Hepatocyte (in vitro differentiated cells): ENCODE measurements at regions not wholly inside any gene's neighbourhood (a gene's known extent, or its start where the extent isn't known, plus 50 kb on each side); places are given as distances from the start of the nearest gene placed in this dataset.

Experiments used
- DNase-seq: peaks from one replicate; pipeline ENCODE4 v3.0.0-alpha.2; 2016; ENCODE audit warnings: low spot score
- H2AFZ ChIP-seq: fragments of 200-600 bp; sonication (generic); 2 replicates; pipeline ENCODE4 v1.6.0; 2016; ENCODE audit warnings: antibody characterized with exemption, mild to moderate bottlenecking
- H3K27ac ChIP-seq: fragments of 200-600 bp; sonication (generic); 2 replicates; pipeline ENCODE4 v1.5.1; 2016; ENCODE audit warnings: mild to moderate bottlenecking
- H3K27me3 ChIP-seq: fragments of 200-600 bp; sonication (generic); 2 replicates; pipeline ENCODE4 v1.6.1; 2016
- H3K36me3 ChIP-seq: fragments of 200-600 bp; sonication (generic); replicated peaks from 2 replicates; pipeline ENCODE4 v1.5.1; 2016; ENCODE audit warnings: low read depth; ENCODE audit not compliant: insufficient read depth
- H3K4me1 ChIP-seq: fragments of 200-600 bp; sonication (generic); 2 replicates; pipeline ENCODE4 v1.5.1; 2016; ENCODE audit warnings: mild to moderate bottlenecking, moderate library complexity; ENCODE audit not compliant: insufficient read depth
- H3K4me2 ChIP-seq: fragments of 200-600 bp; sonication (generic); 2 replicates; pipeline ENCODE4 v1.6.0; 2016
- H3K4me3 ChIP-seq: fragments of 200-600 bp; sonication (generic); 2 replicates; pipeline ENCODE4 v1.5.1; 2016; ENCODE audit warnings: mild to moderate bottlenecking
- H3K79me2 ChIP-seq: fragments of 200-600 bp; sonication (generic); 2 replicates; pipeline ENCODE4 v1.6.0; 2017; ENCODE audit warnings: mild to moderate bottlenecking
- H3K9me2 ChIP-seq: fragments of 200-600 bp; sonication (generic); replicated peaks from 2 replicates; pipeline ENCODE4 v1.6.0; 2017; ENCODE audit warnings: mild to moderate bottlenecking; ENCODE audit not compliant: insufficient read depth
- H3K9me3 ChIP-seq: fragments of 200-600 bp; sonication (generic); 2 replicates; pipeline ENCODE4 v1.5.1; 2016; ENCODE audit warnings: low read depth, mild to moderate bottlenecking
- H4K20me1 ChIP-seq: fragments of 200-600 bp; sonication (generic); 2 replicates; pipeline ENCODE4 v1.6.0; 2016; ENCODE audit warnings: mild to moderate bottlenecking; ENCODE audit not compliant: insufficient read depth, poor library complexity, severe bottlenecking
- CTCF ChIP-seq: fragments of 200-600 bp; sonication (generic); IDR thresholded peaks from 2 replicates; pipeline ENCODE4 v1.5.1; 2016; ENCODE audit warnings: antibody characterized with exemption, mild to moderate bottlenecking; ENCODE audit not compliant: poor library complexity
- EZH2 ChIP-seq: fragments of 200-600 bp; sonication (generic); IDR thresholded peaks from 2 replicates; pipeline ENCODE4 v1.6.1; 2016; ENCODE audit warnings: antibody characterized with exemption, mild to moderate bottlenecking, borderline replicate concordance
- EZH2phosphoT487 ChIP-seq: fragments of 200-600 bp; sonication (generic); IDR thresholded peaks from one replicate; pipeline ENCODE4 v1.6.1; 2018; ENCODE audit warnings: antibody characterized with exemption, mild to moderate bottlenecking, low read depth, moderate library complexity; ENCODE audit not compliant: unreplicated experiment, severe bottlenecking
- WGBS: methylation state at CpG from one replicate; pipeline ENCODE4 v1.1.6; 2016; ENCODE audit warnings: low lambda C conversion rate; ENCODE audit errors: missing lambda C conversion rate; 5-methylcytosine and 5-hydroxymethylcytosine counted together

GRCh38 chr22:48395201-48395600, 1432.5 kb downstream of the BRD1 start:
- Histone ChIP-seq H3K9me3 (no peaks in the 10 kb centered on the region), H3K27ac (no peak overlapping the region), H3K79me2 (no peaks in the 10 kb centered on the region), H3K4me2 (no peak overlapping the region), H3K4me1 (no peaks in the 10 kb centered on the region), H3K36me3 (no peaks in the 10 kb centered on the region), H3K4me3 (no peak overlapping the region), H4K20me1 (no peaks in the 10 kb centered on the region), H2AFZ (no peak overlapping the region), H3K27me3 (no peaks in the 10 kb centered on the region), H3K9me2 (no peaks in the 10 kb centered on the region)
- TF ChIP-seq EZH2phosphoT487 (no peak), EZH2 (no peak), CTCF (no peak)
- 92% methylated on average over 13 of the region's 13 CpGs for WGBS
- no peak for DNase-seq

DNA sequence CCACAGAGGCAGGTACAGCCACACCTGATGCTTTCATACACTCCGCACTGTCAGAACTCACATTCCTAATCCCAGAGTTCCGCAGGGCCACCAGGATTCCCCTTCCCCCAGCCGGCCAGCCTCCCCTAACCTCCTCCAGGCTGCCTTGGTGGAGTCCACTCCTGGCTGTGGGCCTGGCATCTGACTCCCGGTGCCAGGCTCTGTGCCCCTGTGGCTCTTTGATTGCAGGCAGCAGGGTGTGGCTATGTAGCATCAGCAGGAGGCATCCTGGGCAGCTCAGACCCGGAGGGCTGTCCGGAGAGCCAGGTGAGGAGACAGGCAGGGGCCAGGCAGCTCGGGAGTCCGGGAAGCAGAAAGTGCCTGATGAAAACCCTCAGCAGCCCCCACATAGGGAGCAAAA, 1432.9 kb downstream of the BRD1 start:
- Histone ChIP-seq H3K79me2 (no peaks in the 10 kb centered on the region), H3K4me2 (no peak overlapping the region), H2AFZ (no peak overlapping the region), H3K27ac (no peak overlapping the region), H3K4me1 (no peaks in the 10 kb centered on the region), H3K9me3 (no peaks in the 10 kb centered on the region), H4K20me1 (no peaks in the 10 kb centered on the region), H3K27me3 (no peaks in the 10 kb centered on the region), H3K4me3 (no peak overlapping the region), H3K36me3 (no peaks in the 10 kb centered on the region), H3K9me2 (no peaks in the 10 kb centered on the region)
- DNase-seq, result no peak
- TF ChIP-seq EZH2phosphoT487 (no peak), EZH2 (no peak), CTCF (no peak)
- 85% methylated on average over 8 of the region's 8 CpGs for WGBS

GRCh38 chr22:48393885-48394284, 1433.8 kb downstream of the BRD1 start:
- H3K4me3 ChIP-seq, result no peak overlapping the region
- no peaks in the 10 kb centered on the region for H3K79me2 ChIP-seq
- H3K27me3 ChIP-seq, result no peaks in the 10 kb centered on the region
- no peaks in the 10 kb centered on the region for H3K4me1 ChIP-seq
- no peaks in the 10 kb centered on the region for H3K9me2 ChIP-seq
- H3K36me3 ChIP-seq, result no peaks in the 10 kb centered on the region
- no peak overlapping the region for H3K4me2 ChIP-seq
- no peak overlapping the region for H2AFZ ChIP-seq
- TF ChIP-seq EZH2phosphoT487, result no peak
- no peak for TF ChIP-seq CTCF
- TF ChIP-seq EZH2, result no peak
- H3K27ac ChIP-seq, result no peak overlapping the region
- DNase-seq, result no peak
- WGBS, result 89% methylated on average over 10 of the region's 10 CpGs
- no peaks in the 10 kb centered on the region for H4K20me1 ChIP-seq
- no peaks in the 10 kb centered on the region for H3K9me3 ChIP-seq

GRCh38 chr22:48393041-48393370, 1434.7 kb downstream of the BRD1 start:
- H3K4me2 ChIP-seq, result no peak overlapping the region

More at GRCh38 chr22:48393041-48393370, 1434.7 kb downstream of the BRD1 start:
- H3K36me3 ChIP-seq, result no peaks in the 10 kb centered on the region
- no peaks in the 10 kb centered on the region for H4K20me1 ChIP-seq
- H3K27me3 ChIP-seq, result no peaks in the 10 kb centered on the region
- no peaks in the 10 kb centered on the region for H3K4me1 ChIP-seq
- no peaks in the 10 kb centered on the region for H3K79me2 ChIP-seq
- H3K27ac ChIP-seq, result no peak overlapping the region
- H2AFZ ChIP-seq, result no peak overlapping the region
- H3K4me3 ChIP-seq, result no peak overlapping the region
- 91% methylated on average over 13 of the region's 13 CpGs for WGBS
- no peak for DNase-seq
- H3K9me2 ChIP-seq, result no peaks in the 10 kb centered on the region
- TF ChIP-seq EZH2, result no peak
- TF ChIP-seq CTCF, result no peak
- TF ChIP-seq EZH2phosphoT487, result no peak
- no peaks in the 10 kb centered on the region for H3K9me3 ChIP-seq
